Upper lobe of left lung (tissue), 6 donors: ENCODE measurements at regions not wholly inside any gene's neighbourhood (a gene's known extent, or its start where the extent isn't known, plus 50 kb on each side); places are given as distances from the start of the nearest gene placed in this dataset.

Experiments
- ATAC-seq, 2 donors: fragments of 200-7000 bp; cut with Tn5 transposase; one replicate each; pipeline ENCODE4 v1.9.1; 2022; ENCODE audit warnings: mild to moderate bottlenecking in 2 of 2, moderate library complexity in 2 of 2; ENCODE audit not compliant: low FRiP score in 2 of 2
- DNase-seq, 2 donors: peaks; one replicate each; pipeline ENCODE4 v3.0.0-alpha.2; 2019 to 2020
- H3K27ac ChIP-seq, 4 donors: fragments of 200-600 bp; sonication (generic); one replicate each; pipeline ENCODE4 v1.5.1; 2016 to 2019
- H3K27me3 ChIP-seq, 4 donors: fragments of 200-600 bp; sonication (generic); one replicate each; pipeline ENCODE4 v1.5.1; 2017 to 2019
- H3K36me3 ChIP-seq, 4 donors: fragments of 200-600 bp; sonication (generic); one replicate each; pipeline ENCODE4 v1.5.1; 2016 to 2019
- H3K4me1 ChIP-seq, 4 donors: fragments of 200-600 bp; sonication (generic); one replicate each; pipeline ENCODE4 v1.5.1; 2018 to 2019
- H3K4me3 ChIP-seq, 4 donors: fragments of 200-600 bp; sonication (generic); one replicate each; pipeline ENCODE4 v1.5.1; 2017 to 2019; ENCODE audit warnings: mild to moderate bottlenecking in 2 of 4, moderate library complexity in 1 of 4
- H3K9me3 ChIP-seq, 4 donors: fragments of 200-600 bp; sonication (generic); one replicate each; pipeline ENCODE4 v1.5.1; 2018 to 2019
- CTCF ChIP-seq, 6 experiments: fragments of 450-650 bp in 4 of 6; fragments of 200-600 bp in 2 of 6; sonication (generic) in 2 of 6; IDR thresholded peaks; one replicate each; pipeline ENCODE4 v1.5.1; 2016 to 2019; ENCODE audit warnings: antibody characterized with exemption in 6 of 6
- EP300 ChIP-seq, 4 donors: sonication (generic); formaldehyde crosslinking; IDR thresholded peaks; one replicate each; pipeline ENCODE4 v1.5.1; 2017; ENCODE audit warnings: antibody characterized with exemption in 4 of 4, control low read depth in 2 of 4
- POLR2A ChIP-seq, 4 donors: fragments of 450-650 bp; IDR thresholded peaks; one replicate each; pipeline ENCODE4 v1.5.1; 2016 to 2017; ENCODE audit warnings: antibody characterized with exemption in 4 of 4, mild to moderate bottlenecking in 2 of 4
- POLR2AphosphoS5 ChIP-seq, 2 donors: sonication (generic); formaldehyde crosslinking; IDR thresholded peaks; one replicate each; pipeline ENCODE4 v1.5.1; 2017; ENCODE audit warnings: antibody characterized with exemption in 2 of 2
- WGBS, 2 donors: methylation state at CpG; one replicate each; pipeline ENCODE4 v1.1.5; 2017 to 2018; 5-methylcytosine and 5-hydroxymethylcytosine counted together
- donor health status: DM: no; HTN: no; CAD: no; lungs with moderate emphysema.
- donor health status: DM: no; HTN: yes; CAD: no; lungs with severe emphysema.

GRCh38 chr18:64207820-64208219, 58.9 kb upstream of the LINC00305 start:
- Histone ChIP-seq H3K27me3 (no peaks in the 10 kb centered on the region), H3K4me1 (no peaks in the 10 kb centered on the region), H3K36me3 (no peaks in the 10 kb centered on the region), H3K4me3 (peak overlapping the region in 2 of 4 donors; percentile 1 to 16), H3K9me3 (no peaks in the 10 kb centered on the region), H3K27ac (no peak overlapping the region)
- DNase-seq: no peak
- ATAC-seq: no peak
- no peak for TF ChIP-seq CTCF (IDR thresholded peaks at IDR 0.05)
- no peak for TF ChIP-seq POLR2AphosphoS5 (IDR thresholded peaks at IDR 0.05)
- no peak for TF ChIP-seq POLR2A (IDR thresholded peaks at IDR 0.05)
- TF ChIP-seq EP300 (IDR thresholded peaks at IDR 0.05): no peak
- 45 to 63% methylated on average over 5 of the region's 5 CpGs for WGBS, 2 donors

GRCh38 chr18:64203295-64203694, 54.4 kb upstream of the LINC00305 start:
- ATAC-seq (no peak), DNase-seq (no peak)
- Histone ChIP-seq H3K4me3 (no peak overlapping the region), H3K27ac (no peak overlapping the region), H3K27me3 (no peaks in the 10 kb centered on the region), H3K4me1 (no peaks in the 10 kb centered on the region), H3K36me3 (no peaks in the 10 kb centered on the region), H3K9me3 (no peaks in the 10 kb centered on the region)
- 69 to 74% methylated on average over 3 of the region's 3 CpGs for WGBS, 2 donors
- no peak for TF ChIP-seq POLR2AphosphoS5 (IDR thresholded peaks at IDR 0.05)

- TF ChIP-seq EP300 (IDR thresholded peaks at IDR 0.05) (no peak), POLR2A (IDR thresholded peaks at IDR 0.05) (no peak), CTCF (IDR thresholded peaks at IDR 0.05) (no peak), POLR2AphosphoS5 (IDR thresholded peaks at IDR 0.05) (no peak)
- no peak overlapping the region for H3K27ac ChIP-seq
- 43 to 56% methylated on average over 7 of the region's 7 CpGs for WGBS, 2 donors
- H3K4me3 ChIP-seq: no peak overlapping the region
- no peaks in the 10 kb centered on the region for H3K4me1 ChIP-seq
- H3K9me3 ChIP-seq: no peaks in the 10 kb centered on the region
- DNase-seq (no peak), ATAC-seq (no peak)
- no peaks in the 10 kb centered on the region for H3K27me3 ChIP-seq
- H3K36me3 ChIP-seq: no peaks in the 10 kb centered on the region
Observed at GRCh38 chr18:64202863-64203262, 54.0 kb upstream of the LINC00305 start.

- 60 to 61% methylated on average over 6 of the region's 6 CpGs for WGBS, 2 donors
Observed at GRCh38 chr18:64202210-64202836, 53.4 kb upstream of the LINC00305 start.

GRCh38 chr18:64201781-64202180, 52.9 kb upstream of the LINC00305 start:
- Histone ChIP-seq H3K9me3 (no peaks in the 10 kb centered on the region), H3K27me3 (no peaks in the 10 kb centered on the region), H3K4me3 (no peak overlapping the region), H3K27ac (no peak overlapping the region), H3K4me1 (no peaks in the 10 kb centered on the region), H3K36me3 (no peaks in the 10 kb centered on the region)
- DNase-seq: no peak
- TF ChIP-seq EP300 (IDR thresholded peaks at IDR 0.05) (no peak), POLR2A (IDR thresholded peaks at IDR 0.05) (no peak), CTCF (IDR thresholded peaks at IDR 0.05) (no peak), POLR2AphosphoS5 (IDR thresholded peaks at IDR 0.05) (no peak)
- ATAC-seq: no peak
- WGBS, 2 donors: 77 to 90% methylated on average over 2 of the region's 2 CpGs

More at GRCh38 chr18:64202210-64202836, 53.4 kb upstream of the LINC00305 start:
- Histone ChIP-seq H3K27ac (no peak overlapping the region), H3K27me3 (no peaks in the 10 kb centered on the region), H3K9me3 (no peaks in the 10 kb centered on the region), H3K4me1 (no peaks in the 10 kb centered on the region), H3K4me3 (no peak overlapping the region), H3K36me3 (no peaks in the 10 kb centered on the region)
- TF ChIP-seq POLR2AphosphoS5 (IDR thresholded peaks at IDR 0.05) (no peak), CTCF (IDR thresholded peaks at IDR 0.05) (no peak), POLR2A (IDR thresholded peaks at IDR 0.05) (no peak), EP300 (IDR thresholded peaks at IDR 0.05) (no peak)
- ATAC-seq (no peak), DNase-seq (no peak)
